Endothelial cell of umbilical vein (primary cell): ENCODE measurements at regions not wholly inside any gene's neighbourhood (a gene's known extent, or its start where the extent isn't known, plus 50 kb on each side); places are given as distances from the start of the nearest gene placed in this dataset.

Experiments
- BruUV-seq: library from RNA; stranded (reverse); fragments of 400-500 nt; replicated peaks from 2 replicates; lab custom pipeline; 2021; lab: Mats Ljungman, UMichigan
- CTCF ChIA-PET: fragments of 300-600, 350-600 bp; sonication (Branson Sonifier 250); formaldehyde crosslinking; loops from one replicate; lab custom pipeline; 2021; ENCODE audit warnings: antibody characterized with exemption, inconsistent platforms; lab: Charles Lee
- POLR2A ChIA-PET: fragments of 300-600, 350-600 bp; sonication (Branson Sonifier 250); formaldehyde crosslinking; loops from one replicate; lab custom pipeline; 2021; ENCODE audit warnings: antibody characterized with exemption, inconsistent platforms; lab: Charles Lee
- DNase-seq: peaks from one replicate; pipeline ENCODE4 v3.0.0-alpha.2; 2011; ENCODE audit warnings: low read depth, low spot score
- FAIRE-seq: peaks from 2 replicates; lab custom pipeline; 2011; peaks lifted over from hg19 to GRCh38; lab: Jason Lieb, UNC
- H2AFZ ChIP-seq: 2 replicates; pipeline ENCODE4 v1.6.0; 2012; ENCODE audit warnings: low read depth, low read length, control low read depth, inconsistent platforms
- H3K27ac ChIP-seq: 2 replicates; pipeline ENCODE4 v1.5.1; 2011; ENCODE audit warnings: low read depth, mild to moderate bottlenecking, control low read depth, low read length, moderate library complexity; ENCODE audit not compliant: insufficient read depth
- H3K27me3 ChIP-seq, 2 experiments: 2 replicates each; pipeline versions ENCODE4 v1.6.0 to v1.6.1; 2011; ENCODE audit warnings: low read length in 2 of 2, mixed read lengths in 1 of 2; ENCODE audit not compliant: control insufficient read depth in 2 of 2, insufficient read depth in 2 of 2
- H3K36me3 ChIP-seq, 2 experiments: 2 replicates in 1 of 2; 3 replicates in 1 of 2; pipeline ENCODE4 v1.5.1; 2011; ENCODE audit warnings: low read length in 2 of 2, mild to moderate bottlenecking in 1 of 2, moderate library complexity in 1 of 2; ENCODE audit not compliant: control insufficient read depth in 2 of 2, insufficient read depth in 2 of 2; ENCODE audit errors: extremely low read depth in 1 of 2
- H3K4me1 ChIP-seq: 3 replicates; pipeline ENCODE4 v1.5.1; 2011; ENCODE audit warnings: mild to moderate bottlenecking, low read length; ENCODE audit not compliant: control insufficient read depth, insufficient read depth; ENCODE audit errors: extremely low read depth
- H3K4me2 ChIP-seq: 2 replicates; pipeline ENCODE4 v1.6.1; 2011; ENCODE audit warnings: low read length, control low read depth, mixed read lengths; ENCODE audit not compliant: insufficient read depth
- H3K4me3 ChIP-seq, 3 experiments: fragments of 200-600 bp in 1 of 3; sonication (generic), shearing (Covaris generic) in 1 of 3; replicated peaks in 1 of 3; 2 replicates each; pipeline ENCODE4 v1.5.1; 2011 to 2016; ENCODE audit warnings: control low read depth in 3 of 3, low read length in 3 of 3, mild to moderate bottlenecking in 2 of 3, inconsistent platforms in 1 of 3, low read depth in 1 of 3, moderate library complexity in 1 of 3; ENCODE audit not compliant: insufficient read depth in 1 of 3
- H3K79me2 ChIP-seq: 2 replicates; pipeline ENCODE4 v1.6.0; 2012; ENCODE audit warnings: low read length, inconsistent platforms; ENCODE audit not compliant: control insufficient read depth, insufficient read depth
- H3K9ac ChIP-seq: replicated peaks from 2 replicates; pipeline ENCODE3; 2011; ENCODE audit warnings: low read length, control low read depth; ENCODE audit not compliant: insufficient read depth; ENCODE audit errors: extremely low read depth
- H3K9me1 ChIP-seq: replicated peaks from 3 replicates; pipeline ENCODE4 v1.6.0; 2011; ENCODE audit warnings: mild to moderate bottlenecking, low read length; ENCODE audit not compliant: control insufficient read depth, insufficient read depth; ENCODE audit errors: extremely low read depth
- H3K9me3 ChIP-seq: replicated peaks from 2 replicates; pipeline ENCODE4 v1.5.1; 2012; ENCODE audit warnings: low read length, inconsistent platforms; ENCODE audit not compliant: control insufficient read depth, insufficient read depth
- H4K20me1 ChIP-seq: replicated peaks from 2 replicates; pipeline ENCODE3; 2011; ENCODE audit warnings: mild to moderate bottlenecking, low read length; ENCODE audit not compliant: control insufficient read depth, insufficient read depth; ENCODE audit errors: extremely low read depth
- EZH2 ChIP-seq: IDR thresholded peaks from 2 replicates; pipeline ENCODE4 v1.6.1; 2012; ENCODE audit warnings: borderline replicate concordance, low read depth, mild to moderate bottlenecking, moderate library complexity, low read length, inconsistent platforms; ENCODE audit not compliant: severe bottlenecking
- FOS ChIP-seq: IDR thresholded peaks from 2 replicates; pipeline ENCODE4 v1.6.1; 2011; ENCODE audit warnings: mild to moderate bottlenecking, low read length, moderate library complexity, borderline replicate concordance; ENCODE audit not compliant: insufficient read depth
- GATA2 ChIP-seq: IDR thresholded peaks from 2 replicates; pipeline ENCODE4 v1.7.0; 2011; ENCODE audit warnings: low read depth, mild to moderate bottlenecking, moderate library complexity, mixed read lengths, low read length; ENCODE audit not compliant: insufficient read length, insufficient read depth
- JUN ChIP-seq: IDR thresholded peaks from 2 replicates; pipeline ENCODE4 v1.6.1; 2011; ENCODE audit warnings: borderline replicate concordance, low read depth; ENCODE audit not compliant: insufficient read length, insufficient read depth
- MYC ChIP-seq: IDR thresholded peaks from one replicate; pipeline ENCODE4 v1.6.1; 2011; ENCODE audit warnings: mild to moderate bottlenecking, low read depth, low read length
- POLR2A ChIP-seq: IDR thresholded peaks from 2 replicates; pipeline ENCODE4 v1.6.1; 2012; ENCODE audit warnings: low read depth, mild to moderate bottlenecking, control low read depth, low read length
- POLR2AphosphoS5 ChIP-seq: IDR thresholded peaks from 2 replicates; pipeline ENCODE4 v1.6.1; 2012; ENCODE audit warnings: low read depth, mild to moderate bottlenecking, control low read depth, low read length, moderate library complexity; ENCODE audit not compliant: insufficient read depth
- dilution Hi-C: fragments of 300-500 bp; cut with MboI; formaldehyde crosslinking; loops from one replicate; pipeline ENCODE4 v1.15.0; 2019; ENCODE audit warnings: low sequenced_read_pairs; ENCODE audit not compliant: extremely low pct_ligation_motif_present
- intact Hi-C: fragments of 100-400 bp; cut with micrococcal nuclease; formaldehyde crosslinking; loops from one replicate; pipeline ENCODE4 v1.10.0; 2022
- TF ChIP-seq, protein P1 (sequence below): IDR thresholded peaks from 2 replicates; pipeline ENCODE4 v1.6.1; 2011; ENCODE audit not compliant: insufficient read depth, insufficient read length
- TF ChIP-seq, protein P2 (sequence below), 2 donors: IDR thresholded peaks; 1 replicate in 1 of 2; 2 replicates in 1 of 2; pipeline ENCODE4 v1.5.1; 2011; ENCODE audit warnings: low read length in 2 of 2, mild to moderate bottlenecking in 2 of 2, moderate library complexity in 2 of 2, control low read depth in 1 of 2, inconsistent platforms in 1 of 2, low read depth in 1 of 2; ENCODE audit not compliant: insufficient read depth in 1 of 2; ENCODE audit errors: extremely low read depth in 1 of 2

DNA sequence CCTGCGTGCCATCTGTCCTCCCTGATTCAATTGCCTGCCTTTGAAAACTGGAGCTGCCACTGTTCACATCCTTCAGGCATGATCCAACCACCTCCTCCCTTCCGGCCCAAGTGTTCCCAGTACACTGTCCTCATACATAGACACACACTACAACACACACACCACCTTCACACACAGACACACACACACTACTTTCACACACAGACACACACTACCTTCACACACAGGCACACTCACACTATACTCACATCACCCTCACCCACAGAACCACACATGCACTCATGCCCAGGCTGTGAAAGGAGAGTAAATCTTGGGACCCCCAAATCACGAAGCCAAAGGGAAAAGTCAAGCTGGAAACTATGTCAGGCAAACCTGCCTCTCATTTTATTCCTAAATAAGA, 109.4 kb upstream of the MYLIP start:
- no peaks in the 10 kb centered on the region for H3K9me3 ChIP-seq
- CTCF ChIA-PET, result no interaction called here
- H3K79me2 ChIP-seq, result no peaks in the 10 kb centered on the region
- TF ChIP-seq GATA2 (no peak), FOS (no peak), POLR2AphosphoS5 (no peak), POLR2A (no peak), MYC (no peak), JUN (no peak), EZH2 (no peak)
- TF ChIP-seq, protein P1, sequence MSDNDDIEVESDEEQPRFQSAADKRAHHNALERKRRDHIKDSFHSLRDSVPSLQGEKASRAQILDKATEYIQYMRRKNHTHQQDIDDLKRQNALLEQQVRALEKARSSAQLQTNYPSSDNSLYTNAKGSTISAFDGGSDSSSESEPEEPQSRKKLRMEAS, result no peak
- TF ChIP-seq, protein P2, sequence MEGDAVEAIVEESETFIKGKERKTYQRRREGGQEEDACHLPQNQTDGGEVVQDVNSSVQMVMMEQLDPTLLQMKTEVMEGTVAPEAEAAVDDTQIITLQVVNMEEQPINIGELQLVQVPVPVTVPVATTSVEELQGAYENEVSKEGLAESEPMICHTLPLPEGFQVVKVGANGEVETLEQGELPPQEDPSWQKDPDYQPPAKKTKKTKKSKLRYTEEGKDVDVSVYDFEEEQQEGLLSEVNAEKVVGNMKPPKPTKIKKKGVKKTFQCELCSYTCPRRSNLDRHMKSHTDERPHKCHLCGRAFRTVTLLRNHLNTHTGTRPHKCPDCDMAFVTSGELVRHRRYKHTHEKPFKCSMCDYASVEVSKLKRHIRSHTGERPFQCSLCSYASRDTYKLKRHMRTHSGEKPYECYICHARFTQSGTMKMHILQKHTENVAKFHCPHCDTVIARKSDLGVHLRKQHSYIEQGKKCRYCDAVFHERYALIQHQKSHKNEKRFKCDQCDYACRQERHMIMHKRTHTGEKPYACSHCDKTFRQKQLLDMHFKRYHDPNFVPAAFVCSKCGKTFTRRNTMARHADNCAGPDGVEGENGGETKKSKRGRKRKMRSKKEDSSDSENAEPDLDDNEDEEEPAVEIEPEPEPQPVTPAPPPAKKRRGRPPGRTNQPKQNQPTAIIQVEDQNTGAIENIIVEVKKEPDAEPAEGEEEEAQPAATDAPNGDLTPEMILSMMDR (IDR thresholded peaks at IDR 0.05; ENCODE audit: extremely low read depth in 1 of 2, insufficient read depth in 1 of 2, low read depth in 1 of 2, low read length in 2 of 2), result no peak
- H3K9me1 ChIP-seq, result no peaks in the 10 kb centered on the region
- no peaks in the 10 kb centered on the region for H4K20me1 ChIP-seq
- BruUV-seq, result no TSS peak
- H2AFZ ChIP-seq, result no peak overlapping the region
- no peak overlapping the region for H3K4me3 ChIP-seq
- H3K27ac ChIP-seq, result no peak overlapping the region
- DNase-seq (no peak), FAIRE-seq (no peak)
- POLR2A ChIA-PET, result no interaction called here
- no peak overlapping the region for H3K4me2 ChIP-seq
- H3K4me1 ChIP-seq, result no peaks in the 10 kb centered on the region
- dilution Hi-C loops (no loop called here), intact Hi-C loops (no loop called here)
- H3K27me3 ChIP-seq, result no peaks in the 10 kb centered on the region
- no peaks in the 10 kb centered on the region for H3K36me3 ChIP-seq
- H3K9ac ChIP-seq, result no peak overlapping the region
